ENCODE measurements at regions not wholly inside any gene's neighbourhood (a gene's known extent, or its start where the extent isn't known, plus 50 kb on each side); places are given as distances from the start of the nearest gene placed in this dataset.
"Not testable (repeated sequence)": the region's sequence is repeated elsewhere in the genome, so short reads cannot be mapped to it uniquely, and the experiment has no call there.

DNA sequence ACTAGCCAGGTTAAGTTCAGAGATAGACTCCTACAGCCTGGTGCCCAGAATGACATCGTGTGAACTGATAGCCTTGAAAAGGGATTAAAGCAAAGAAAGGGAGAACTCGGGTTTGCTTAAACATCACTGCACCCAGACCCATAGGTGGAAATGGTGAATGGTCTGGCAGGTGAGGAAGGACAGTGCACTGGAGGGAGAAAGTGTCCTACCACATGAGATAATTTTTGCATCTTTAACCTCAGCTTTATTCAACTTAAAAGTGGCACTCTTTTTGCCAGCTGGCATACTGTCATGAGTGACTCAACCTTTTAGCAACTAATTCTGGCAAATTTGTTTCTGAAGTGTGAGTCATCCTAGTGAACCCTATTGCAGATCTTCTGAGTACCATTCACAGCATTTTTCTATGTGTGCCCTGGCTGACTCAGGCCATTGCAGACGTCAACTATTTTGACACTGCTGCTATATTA, 53.0 kb upstream of the DAPP1 start:
- DNase-seq: no peak

DNA sequence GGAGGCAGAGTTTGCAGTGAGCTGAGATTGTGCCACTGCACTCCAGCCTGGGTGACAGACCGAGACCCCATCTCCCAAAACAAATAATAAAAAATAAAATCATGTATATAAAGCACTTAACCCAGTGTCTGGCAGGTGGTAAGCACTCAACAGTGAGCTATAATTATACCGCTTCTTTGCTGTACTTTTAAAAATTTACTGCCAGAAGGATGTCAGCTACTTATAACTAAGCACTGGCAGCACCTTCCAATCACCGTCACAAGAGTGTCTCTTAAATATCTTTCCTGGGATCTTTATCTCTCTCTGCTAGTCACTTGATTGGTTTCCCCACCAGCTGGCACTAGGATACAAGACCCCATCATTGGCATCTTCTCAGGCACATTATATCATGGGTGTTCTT, 53.9 kb upstream of the DAPP1 start:
- DNase-seq: no peak

DNA sequence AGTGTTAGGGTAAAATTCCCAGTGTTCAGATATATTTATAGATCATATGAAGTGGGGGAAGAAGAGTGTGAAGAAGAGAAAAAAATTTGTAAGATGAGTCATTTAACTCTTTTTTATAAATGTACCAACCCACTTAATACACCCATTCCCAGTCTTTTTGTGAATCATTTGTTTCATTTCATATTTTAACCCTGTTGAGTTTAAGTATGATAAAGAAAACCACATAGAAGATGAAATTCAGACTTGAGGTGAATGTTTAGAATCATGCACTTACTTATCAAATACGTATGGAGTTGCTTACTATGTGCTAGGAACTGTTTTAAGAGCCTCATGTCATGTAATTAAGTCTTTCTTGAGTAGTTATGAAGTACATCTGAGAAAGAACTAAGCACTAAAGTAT, 56.6 kb upstream of the DAPP1 start:
- DNase-seq: no peak

DNA sequence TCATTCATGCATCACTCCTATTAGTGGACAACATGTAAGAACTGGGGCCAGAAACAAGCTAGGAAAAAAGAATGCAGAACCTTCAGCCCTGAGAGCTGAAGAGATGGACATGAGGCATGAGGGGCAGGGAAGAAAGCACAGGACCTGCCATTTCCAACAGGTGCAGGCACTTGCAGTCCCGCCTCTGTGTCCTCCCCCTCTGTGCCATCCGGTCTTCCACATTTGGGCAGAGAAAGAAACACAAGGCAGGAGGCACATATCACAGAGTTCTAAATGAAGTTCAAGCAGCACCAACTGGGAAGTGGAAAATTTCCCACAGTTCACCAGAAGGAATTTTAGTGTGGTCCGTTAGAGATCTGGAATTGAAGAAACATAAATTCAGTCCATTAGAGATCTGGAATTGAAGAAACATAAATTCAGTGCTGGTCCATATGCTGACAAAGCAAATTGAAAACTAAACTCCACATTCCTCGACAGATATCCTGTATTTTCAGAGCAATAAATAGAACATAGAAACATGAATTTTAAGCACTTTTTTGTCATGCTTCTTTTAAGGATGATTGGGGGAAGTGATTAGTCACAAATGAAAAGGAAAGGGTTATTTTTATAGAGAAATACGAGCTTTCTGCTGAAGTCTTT, 57.2 kb upstream of the DAPP1 start:
- DNase-seq: no peak

DNA sequence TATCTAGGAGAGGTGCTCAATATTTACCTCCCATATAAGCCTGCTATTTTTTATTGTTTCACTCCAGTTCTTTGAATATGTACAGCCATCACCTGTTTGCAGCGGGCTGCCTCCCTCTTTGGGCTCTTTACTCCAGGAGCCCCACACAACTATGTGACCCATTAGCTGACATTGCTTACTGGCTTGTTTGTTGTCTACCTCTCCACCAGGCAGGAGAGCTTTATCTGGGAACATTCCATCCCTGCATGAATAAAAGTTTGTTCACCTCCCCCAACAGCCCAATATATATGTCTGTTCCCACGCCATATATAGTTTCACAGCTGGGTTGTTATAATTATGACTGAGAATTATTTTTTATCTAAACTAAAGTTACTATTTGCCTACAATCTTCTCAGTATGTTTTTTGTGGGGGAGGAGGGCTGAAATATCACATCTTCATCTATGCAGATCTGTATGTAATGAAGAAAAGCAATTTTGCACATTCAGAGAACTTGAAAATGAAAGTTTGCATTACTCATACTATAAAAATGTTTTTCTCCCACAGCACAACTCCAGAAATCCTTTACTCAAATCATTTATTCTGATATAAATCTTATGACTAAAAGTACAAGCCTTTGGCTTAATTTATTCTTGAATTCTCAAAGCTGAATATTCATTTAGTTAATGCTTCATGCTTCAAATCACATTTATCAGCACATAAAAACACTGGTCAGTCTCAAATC, 61.2 kb upstream of the DAPP1 start:
- no peak for DNase-seq

DNA sequence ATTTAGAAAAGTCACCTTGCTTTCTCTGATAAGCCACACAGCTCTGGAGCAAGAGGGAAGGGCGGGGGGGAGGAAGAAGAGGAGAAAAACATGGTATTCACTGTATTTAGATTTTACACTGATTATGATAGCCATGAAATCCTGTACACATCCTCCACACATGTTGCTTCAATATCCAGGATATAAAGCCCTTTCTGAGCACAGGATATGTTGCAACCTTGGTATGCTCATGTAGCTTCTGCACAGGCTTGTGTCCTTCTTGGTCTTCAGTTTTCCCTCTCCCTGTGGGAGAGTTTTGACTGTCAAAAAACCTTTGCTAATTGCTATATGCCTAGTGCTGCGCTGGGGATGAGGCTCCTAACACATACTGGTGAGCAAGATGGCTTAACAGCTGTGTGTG, 61.9 kb upstream of the DAPP1 start:
- DNase-seq: no peak

DNA sequence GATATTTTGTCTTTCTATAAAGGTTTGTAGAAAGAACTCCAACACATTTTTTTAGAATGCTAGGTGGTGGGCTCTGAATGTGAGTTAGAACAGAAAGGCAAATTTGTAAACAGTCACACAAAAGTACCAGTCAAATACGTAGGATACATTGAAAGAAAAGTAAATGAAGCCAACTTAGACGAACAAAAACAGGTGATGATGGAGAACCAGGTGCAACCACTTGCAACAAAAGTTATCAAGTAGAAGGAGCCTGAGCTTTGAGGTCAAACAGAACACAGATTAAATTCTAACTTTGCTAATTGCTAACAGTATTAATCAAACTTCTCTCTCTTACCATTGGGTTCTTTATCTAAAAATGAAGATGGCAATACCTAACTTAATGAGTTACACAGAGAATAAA, 62.7 kb upstream of the DAPP1 start:
- no peak for DNase-seq

DNA sequence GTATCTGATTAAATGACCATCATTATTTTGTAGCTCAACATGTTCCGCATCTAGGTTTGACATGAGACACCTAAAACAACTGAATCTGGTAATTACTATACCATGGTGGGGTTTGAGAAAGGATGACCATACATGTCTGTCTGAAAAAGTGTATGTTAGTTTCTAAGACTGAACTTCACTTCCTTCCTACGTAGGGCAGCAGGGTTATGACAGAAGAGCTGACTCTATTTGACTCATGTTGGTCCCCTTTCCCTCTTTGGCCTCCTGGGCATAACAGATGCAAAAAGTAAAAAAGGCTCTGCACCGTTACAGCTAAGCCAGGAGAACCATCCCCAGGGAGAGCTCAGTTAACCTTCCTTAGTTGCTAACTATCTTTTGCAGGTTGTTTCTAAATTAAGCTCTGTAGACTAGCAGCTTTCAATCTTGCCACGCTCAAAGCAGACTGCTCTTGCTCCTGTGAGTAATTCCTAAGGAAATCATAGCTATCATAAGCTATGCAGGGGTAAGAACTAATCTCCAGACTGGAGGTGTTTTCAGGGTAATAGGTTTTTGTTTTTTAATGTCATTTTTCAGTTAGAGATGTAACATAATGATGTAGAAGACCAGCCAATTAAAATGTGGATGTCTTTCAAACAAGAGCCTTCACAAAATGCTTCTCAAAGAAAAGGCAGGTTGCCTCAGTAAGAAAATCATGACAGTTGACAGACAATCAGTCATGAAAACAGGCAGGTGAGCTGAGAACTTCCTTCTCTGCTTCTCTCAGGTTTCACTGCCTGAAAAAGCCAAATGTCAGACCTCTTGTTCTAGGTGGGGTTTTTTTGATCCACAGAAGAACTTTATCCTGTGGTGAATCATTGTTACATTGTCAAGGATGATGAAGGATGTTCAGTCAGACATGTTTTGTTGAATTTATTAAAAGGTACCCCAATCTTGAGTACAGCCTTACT, 66.9 kb upstream of the DAPP1 start:
- no peak for DNase-seq

DNA sequence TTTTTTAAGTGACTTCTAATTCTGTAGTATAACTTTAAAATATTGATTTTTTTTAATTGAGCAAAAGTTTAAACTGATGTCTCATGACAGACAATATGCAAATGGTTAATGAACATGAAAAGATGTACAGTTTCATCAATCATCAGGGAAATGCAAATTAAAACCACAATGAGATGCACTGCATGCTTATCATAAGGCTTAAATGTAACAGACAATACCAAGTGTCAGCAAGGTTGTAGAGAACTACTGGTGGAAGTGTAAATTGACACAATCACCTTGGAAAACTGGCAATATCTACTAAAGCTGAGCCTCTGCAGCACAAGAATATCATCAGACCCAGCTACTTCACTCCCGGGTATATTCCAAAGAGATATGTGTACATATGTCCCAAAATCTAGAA, 70.2 kb upstream of the DAPP1 start:
- no peak for DNase-seq

DNA sequence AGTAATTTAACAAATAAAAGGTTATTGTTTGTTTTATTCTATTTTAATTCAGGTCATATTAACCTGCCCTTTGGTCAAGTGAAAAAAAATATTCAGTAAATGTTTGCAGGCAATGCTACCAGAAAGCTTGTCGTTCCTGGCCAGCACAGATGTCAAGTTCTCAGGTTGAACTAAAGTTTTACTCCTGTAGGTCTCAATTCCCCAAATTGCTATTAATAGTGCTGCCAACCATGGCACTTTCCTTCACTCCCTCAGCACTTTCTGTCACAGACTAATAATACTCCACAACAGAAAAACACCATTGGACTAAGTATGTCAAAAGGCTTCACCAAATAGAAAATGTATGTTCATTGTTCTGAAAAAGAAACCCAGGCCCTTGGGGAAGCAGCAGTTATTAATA, 79.2 kb upstream of the C4orf54 start:
- no peak for DNase-seq

DNA sequence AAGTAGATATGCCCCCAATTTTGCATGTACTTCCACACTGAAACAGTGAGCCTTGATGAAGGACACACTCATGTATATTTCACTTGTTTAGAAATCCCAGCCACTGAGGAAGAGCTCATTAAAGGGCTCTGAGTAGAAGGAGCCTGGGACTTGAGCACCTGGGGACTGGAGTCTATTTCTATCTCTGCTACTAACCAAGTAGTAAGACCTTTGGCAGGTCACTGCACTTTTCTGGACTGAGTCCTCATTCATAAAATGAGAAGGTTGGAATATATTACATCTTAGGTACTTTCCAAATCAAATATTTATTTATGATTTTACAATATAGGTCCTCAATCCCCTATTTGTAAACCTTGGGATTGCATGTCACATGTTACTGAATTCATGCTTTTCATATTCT, 78.2 kb upstream of the C4orf54 start:
- no peak for DNase-seq

DNA sequence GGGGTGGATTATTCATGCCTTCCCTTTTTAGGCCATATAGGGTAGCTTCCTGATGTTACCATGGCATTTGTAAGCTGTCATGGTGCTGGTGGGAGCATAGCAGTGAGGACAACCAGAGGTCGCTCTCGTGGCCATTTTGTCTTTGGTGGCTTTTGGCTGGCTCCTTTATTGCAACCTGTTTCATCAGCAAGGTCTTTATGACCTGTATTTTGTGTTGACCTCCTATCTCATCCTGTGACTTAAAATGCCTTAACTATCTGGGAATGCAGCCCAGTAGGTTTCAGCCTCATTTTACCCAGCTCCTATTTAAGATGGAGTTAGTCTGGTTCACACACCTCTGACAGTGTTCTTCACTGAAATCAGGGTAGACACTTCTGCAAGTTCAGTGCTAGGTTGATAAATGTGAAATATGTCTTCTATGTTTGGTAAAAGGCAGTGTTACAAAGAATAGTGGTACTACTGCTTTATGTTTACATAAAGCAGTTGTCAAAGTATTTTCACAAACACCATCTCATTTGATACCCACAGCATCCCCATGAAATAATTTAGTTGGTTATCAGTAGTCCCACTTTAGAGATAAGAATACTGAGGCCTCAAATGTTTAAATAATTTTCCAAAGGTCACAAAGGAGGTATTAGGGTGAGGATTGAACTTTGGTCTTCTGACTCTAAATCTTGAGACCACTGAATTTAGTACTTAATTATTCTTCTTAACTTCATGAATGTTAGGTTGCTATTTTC, 77.1 kb upstream of the C4orf54 start:
- DNase-seq: no peak

DNA sequence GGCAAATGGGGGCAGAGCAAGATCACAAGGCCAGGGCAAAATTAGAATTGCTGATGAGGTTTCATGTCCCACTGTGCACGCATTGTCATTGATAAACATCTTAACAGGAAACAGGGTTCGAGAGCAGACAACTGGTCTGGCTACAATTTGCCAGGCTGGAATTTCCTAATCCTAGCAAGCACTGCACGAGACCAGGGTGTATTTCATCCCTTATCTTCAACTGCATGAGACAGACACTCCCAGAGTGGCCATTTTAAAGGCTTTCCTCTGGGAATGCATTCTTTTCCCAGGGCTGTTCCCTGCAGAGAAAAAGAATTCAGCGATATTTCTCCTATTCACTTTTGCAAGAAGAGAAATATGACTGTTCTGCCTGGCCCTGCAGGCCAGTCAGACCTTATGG, 75.8 kb upstream of the C4orf54 start:
- DNase-seq: not testable (repeated sequence)

DNA sequence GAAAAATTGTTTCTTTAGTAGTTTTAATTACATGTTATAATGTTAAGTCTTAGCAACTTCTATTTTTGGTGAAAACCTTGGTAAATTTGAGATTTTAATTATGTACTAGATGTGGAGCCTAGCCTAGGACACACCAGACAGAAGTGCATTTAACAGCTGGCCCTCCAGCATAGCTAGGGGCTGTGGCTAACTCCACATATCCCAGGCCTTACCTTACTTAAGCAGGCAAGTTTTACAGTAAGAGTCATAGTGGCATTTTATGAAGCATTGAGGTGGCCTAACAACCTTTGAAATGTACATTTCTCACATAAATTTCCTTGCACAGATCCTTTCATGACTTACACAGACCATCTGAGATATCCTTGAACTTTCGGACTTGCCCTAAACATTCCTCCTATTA, 71.6 kb upstream of the C4orf54 start:
- no peak for DNase-seq

DNA sequence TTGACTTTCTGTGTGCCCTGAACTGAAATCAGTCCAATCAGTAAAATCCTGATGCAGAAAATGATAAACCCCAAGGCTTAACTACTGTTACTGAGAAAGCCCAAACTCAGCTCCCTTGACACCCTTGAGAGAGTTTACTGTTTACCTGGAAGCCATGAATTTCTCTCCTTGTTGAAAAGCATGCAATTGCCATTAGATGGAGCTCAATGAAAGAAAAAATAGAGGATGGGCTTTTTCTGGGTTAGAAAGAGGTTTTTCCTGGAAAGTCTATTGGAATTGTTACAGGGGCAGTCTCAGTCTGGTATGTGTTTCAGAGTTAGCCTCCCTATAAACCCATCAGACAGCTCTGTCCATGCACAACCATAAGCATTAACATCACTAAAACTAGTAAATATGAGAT, 66.4 kb upstream of the C4orf54 start:
- no peak for DNase-seq

DNA sequence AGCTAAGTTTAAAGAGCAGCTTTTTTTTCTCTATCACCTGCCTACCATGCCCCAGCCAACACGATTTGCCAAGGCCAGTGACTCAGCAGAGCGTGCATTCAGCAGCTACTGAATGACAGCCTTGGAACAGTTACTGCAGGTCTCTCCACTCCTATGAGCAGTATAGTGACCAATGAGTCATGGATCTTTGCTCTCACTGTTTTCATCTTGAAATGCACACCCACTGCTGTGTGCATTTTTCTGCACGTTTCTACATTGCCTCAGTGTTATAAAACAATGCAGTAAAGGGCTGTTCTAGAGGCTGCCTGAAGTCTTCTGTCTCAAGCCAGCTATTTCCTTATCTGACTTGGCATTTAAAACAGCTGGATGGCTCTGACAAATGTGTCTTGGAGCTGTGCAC, 66.0 kb upstream of the C4orf54 start:
- DNase-seq: peak; percentile 35

DNA sequence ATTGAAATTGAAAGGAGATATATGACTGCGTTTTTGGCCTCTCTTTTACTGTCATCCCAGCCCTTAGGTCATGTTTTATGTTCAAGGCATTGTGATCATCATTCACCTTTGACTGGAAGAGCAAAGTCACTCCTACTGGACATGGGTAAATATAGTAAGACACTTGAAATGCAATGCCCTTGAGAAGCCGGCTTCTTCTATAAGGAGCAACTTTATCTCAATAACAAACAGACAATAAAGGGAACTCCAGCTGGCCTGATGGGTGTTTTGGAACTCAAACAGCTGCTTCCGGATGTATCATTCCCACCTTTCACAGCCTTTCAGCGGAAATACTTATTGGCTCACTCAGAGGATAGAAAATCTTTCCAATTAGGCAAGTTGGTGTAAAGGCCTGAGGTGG, 65.1 kb upstream of the C4orf54 start:
- no peak for DNase-seq

DNA sequence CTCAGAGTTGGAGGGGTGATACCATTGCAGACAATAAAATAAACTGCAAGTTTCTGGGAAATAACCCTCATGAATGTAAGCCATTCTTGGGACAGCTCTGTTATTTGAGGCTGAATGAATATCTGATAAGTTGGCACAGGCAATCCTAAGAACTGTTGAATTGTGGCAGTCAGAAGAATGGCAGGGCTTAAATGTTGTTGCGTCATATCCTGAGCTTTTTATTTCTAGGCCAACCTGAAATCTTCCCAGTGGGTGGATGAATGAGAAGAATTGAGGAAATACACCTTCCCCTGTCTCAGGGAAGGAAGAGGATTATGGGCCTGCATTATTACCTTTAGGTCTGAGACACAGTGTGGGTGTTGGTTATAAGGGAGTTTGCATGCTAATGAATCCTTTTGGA, 64.4 kb upstream of the C4orf54 start:
- DNase-seq: no peak

DNA sequence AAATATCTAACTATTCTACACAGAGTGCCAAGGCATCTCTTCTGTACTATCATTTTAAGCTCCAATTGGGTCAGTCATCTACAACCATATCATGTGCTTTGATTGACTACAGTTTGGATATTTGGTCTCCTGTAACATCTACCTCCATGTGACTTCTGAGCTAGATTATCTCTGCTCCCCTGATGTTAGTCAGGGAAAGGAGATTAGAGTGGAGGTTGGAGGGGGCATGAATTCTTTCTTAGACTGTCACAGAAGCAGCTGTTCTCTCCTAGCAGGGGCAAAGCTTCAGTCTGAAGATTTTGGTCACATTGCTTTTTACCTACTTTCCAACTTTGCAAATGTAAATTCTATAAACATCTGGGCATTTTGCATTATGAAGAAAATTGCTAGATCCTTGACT, 62.6 kb upstream of the C4orf54 start:
- no peak for DNase-seq

DNA sequence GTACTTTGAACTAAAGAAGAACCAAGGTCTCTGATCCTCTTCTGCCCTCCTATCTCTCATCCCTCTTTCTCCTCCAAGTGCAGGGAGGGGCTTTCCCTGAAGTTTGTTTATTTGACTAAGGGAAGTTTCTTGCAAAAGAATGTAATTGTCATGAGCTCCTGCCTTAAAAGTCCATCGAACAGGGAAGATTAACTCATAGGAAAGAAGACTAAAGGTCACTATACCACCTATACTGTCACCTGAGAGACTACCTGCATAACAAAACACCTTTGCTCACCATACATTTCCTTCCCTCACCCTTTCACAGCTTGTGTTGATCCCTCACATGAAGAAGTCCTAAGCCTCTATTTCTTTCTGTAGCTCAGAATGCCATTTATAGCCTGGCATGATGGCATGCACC, 59.4 kb upstream of the C4orf54 start:
- no peak for DNase-seq

DNA sequence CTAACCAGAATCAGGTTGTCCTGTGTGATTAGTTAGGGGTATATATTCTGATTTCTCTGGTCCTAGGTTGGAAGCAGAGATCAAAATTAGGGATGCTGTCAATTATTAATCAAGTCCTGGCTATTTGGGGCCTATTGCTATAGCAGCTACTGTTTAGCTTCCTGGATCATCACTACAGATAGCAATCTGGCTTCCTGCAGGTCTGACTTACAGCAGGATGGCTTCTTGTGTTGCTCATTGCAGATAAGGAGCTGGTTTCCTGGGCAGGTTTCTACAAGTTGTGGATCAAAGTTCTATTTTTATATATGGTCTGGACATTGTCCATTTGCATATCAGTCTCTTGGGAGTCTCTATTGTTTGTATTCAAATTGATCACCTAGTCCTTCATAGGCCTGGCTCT, 57.7 kb upstream of the C4orf54 start:
- DNase-seq: no peak

DNA sequence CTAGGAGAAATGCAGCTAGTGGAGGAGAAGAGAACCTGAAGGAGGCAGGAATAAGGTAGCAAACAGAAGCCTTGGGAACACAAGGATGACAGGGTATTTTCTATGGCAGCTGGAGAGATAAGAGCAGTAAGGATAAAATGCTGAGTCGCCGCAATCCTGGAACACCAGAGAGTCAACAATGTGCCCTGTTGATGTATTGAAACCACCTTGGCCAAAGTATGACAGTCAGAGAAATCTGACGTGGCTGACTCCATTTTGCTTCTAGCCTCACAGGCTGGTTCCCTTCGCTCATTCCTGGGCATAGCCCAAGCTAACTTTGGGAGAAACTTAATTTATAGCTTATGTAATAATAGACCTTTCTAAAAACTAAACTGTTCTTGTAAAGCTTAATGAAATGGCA, 56.6 kb upstream of the C4orf54 start:
- no peak for DNase-seq

DNA sequence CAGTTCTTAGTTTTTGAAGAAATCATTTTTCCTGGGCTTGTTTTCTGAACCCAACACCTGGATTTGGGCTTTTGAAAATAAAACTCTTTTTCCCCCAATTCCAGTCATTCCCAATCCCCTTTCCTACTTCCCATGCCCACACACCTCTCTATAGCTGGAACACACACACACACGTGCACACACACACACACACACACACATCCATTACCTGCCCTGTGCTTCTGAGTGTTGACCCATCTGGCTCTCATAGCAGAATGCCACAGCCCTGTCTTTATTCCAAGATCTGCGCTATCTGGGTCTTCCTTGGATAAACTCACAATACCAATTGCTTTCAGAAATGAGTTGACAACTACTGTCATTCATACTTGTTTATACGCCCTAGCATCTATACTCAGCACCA, 54.9 kb upstream of the C4orf54 start:
- no peak for DNase-seq
